Loucy (cell line): ENCODE measurements at regions not wholly inside any gene's neighbourhood (a gene's known extent, or its start where the extent isn't known, plus 50 kb on each side); places are given as distances from the start of the nearest gene placed in this dataset.

ENCODE experiments used
- H2AFZ ChIP-seq: fragments of 200-600 bp; sonication (generic); 2 replicates; pipeline ENCODE4 v1.6.0; 2016; ENCODE audit warnings: antibody characterized with exemption, mild to moderate bottlenecking, low read length, moderate library complexity
- H3F3A ChIP-seq: fragments of 200-600 bp; 2 replicates; pipeline ENCODE4 v1.6.0; 2016; ENCODE audit warnings: antibody characterized with exemption, low read depth, mild to moderate bottlenecking
- H3K27me3 ChIP-seq: fragments of 200-600 bp; sonication (generic); 2 replicates; pipeline ENCODE4 v1.6.1; 2014; ENCODE audit warnings: low read length, mild to moderate bottlenecking; ENCODE audit not compliant: insufficient read depth, poor library complexity, severe bottlenecking
- H3K36me3 ChIP-seq: fragments of 200-600 bp; sonication (generic); 2 replicates; pipeline ENCODE4 v1.6.1; 2016; ENCODE audit warnings: low read length; ENCODE audit not compliant: insufficient read depth
- H3K4me1 ChIP-seq: fragments of 200-600 bp; sonication (generic); 2 replicates; pipeline ENCODE4 v1.5.1; 2014; ENCODE audit warnings: low read length, mild to moderate bottlenecking; ENCODE audit not compliant: insufficient read depth, poor library complexity, severe bottlenecking
- H3K4me2 ChIP-seq: fragments of 200-600 bp; sonication (generic); 2 replicates; pipeline ENCODE4 v1.6.0; 2014; ENCODE audit warnings: antibody characterized with exemption, low read length, low read depth, mild to moderate bottlenecking; ENCODE audit not compliant: poor library complexity, severe bottlenecking
- H3K4me3 ChIP-seq: fragments of 200-600 bp; sonication (generic); 2 replicates; pipeline ENCODE4 v1.5.1; 2014; ENCODE audit warnings: low read length, mild to moderate bottlenecking, mixed read lengths; ENCODE audit not compliant: poor library complexity, severe bottlenecking
- H3K79me2 ChIP-seq: fragments of 200-600 bp; sonication (generic); 2 replicates; pipeline ENCODE4 v1.6.1; 2014; ENCODE audit warnings: low read length; ENCODE audit not compliant: insufficient read depth
- H3K9ac ChIP-seq: fragments of 200-600 bp; sonication (generic); 2 replicates; pipeline ENCODE4 v1.6.0; 2014; ENCODE audit warnings: mild to moderate bottlenecking, low read depth, low read length, moderate library complexity; ENCODE audit not compliant: poor library complexity, severe bottlenecking
- H3K9me2 ChIP-seq: fragments of 200-600 bp; sonication (generic); replicated peaks from 2 replicates; pipeline ENCODE4 v1.6.1; 2016; ENCODE audit warnings: low read depth, low read length, mixed read lengths
- H3K9me3 ChIP-seq: fragments of 200-600 bp; sonication (generic); 2 replicates; pipeline ENCODE4 v1.6.1; 2014; ENCODE audit warnings: mild to moderate bottlenecking, antibody characterized with exemption, low read length, low read depth; ENCODE audit not compliant: insufficient read depth
- H4K20me1 ChIP-seq: fragments of 200-600 bp; sonication (generic); 2 replicates; pipeline ENCODE4 v1.6.0; 2014; ENCODE audit warnings: antibody characterized with exemption, low read length, mild to moderate bottlenecking; ENCODE audit not compliant: insufficient read depth, poor library complexity, severe bottlenecking
- CTCF ChIP-seq: fragments of 200-600 bp; sonication (generic); conservative IDR thresholded peaks from 2 replicates; pipeline ENCODE4 v1.5.1; 2014; ENCODE audit warnings: mild to moderate bottlenecking, antibody characterized with exemption, low read length
- EZH2phosphoT487 ChIP-seq: fragments of 200-600 bp; IDR thresholded peaks from 2 replicates; pipeline ENCODE4 v1.6.1; 2018; ENCODE audit warnings: antibody characterized with exemption, mild to moderate bottlenecking, moderate library complexity, borderline replicate concordance

- TF ChIP-seq CTCF (no peak), EZH2phosphoT487 (no peak)
- Histone ChIP-seq H3K79me2 (no peaks in the 10 kb centered on the region), H4K20me1 (no peaks in the 10 kb centered on the region), H3K27me3 (no peaks in the 10 kb centered on the region), H3K9me2 (no peaks in the 10 kb centered on the region), H3K4me3 (no peak overlapping the region), H3K9ac (no peak overlapping the region), H3K36me3 (no peaks in the 10 kb centered on the region), H3K4me2 (no peak overlapping the region), H3K4me1 (no peaks in the 10 kb centered on the region), H3F3A (no peaks in the 10 kb centered on the region), H3K9me3 (no peaks in the 10 kb centered on the region), H2AFZ (no peak overlapping the region)
These were observed 1471.2 kb upstream of the NUDT12 start for GRCh38 chr5:105033637-105034400.

GRCh38 chr5:105032917-105033316 lies 1470.3 kb upstream of the NUDT12 start:
- no peaks in the 10 kb centered on the region for H3K36me3 ChIP-seq
- H3K4me2 ChIP-seq: no peak overlapping the region

DNA sequence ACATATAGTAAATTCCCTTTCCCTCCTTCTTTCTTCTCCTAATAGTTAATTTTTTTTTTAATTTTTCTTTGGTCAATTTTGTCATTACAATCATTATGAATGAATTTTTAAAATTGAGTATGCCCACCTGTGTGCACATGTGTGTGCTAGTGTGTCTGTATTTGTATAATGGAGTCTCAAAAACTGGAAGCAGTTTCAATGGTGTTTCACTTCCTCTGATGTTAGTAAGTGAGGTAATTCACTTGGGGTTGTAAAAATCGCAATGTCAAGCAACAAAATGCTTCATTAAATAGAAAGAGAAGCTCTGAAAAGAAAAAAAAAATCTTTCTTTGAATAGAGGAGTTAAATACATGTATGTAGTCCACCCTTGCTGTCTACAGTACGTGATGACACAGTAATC lies 1467.6 kb upstream of the NUDT12 start:
- no peaks in the 10 kb centered on the region for H3K36me3 ChIP-seq
- no peaks in the 10 kb centered on the region for H3K4me1 ChIP-seq
- H3F3A ChIP-seq: no peaks in the 10 kb centered on the region
- no peaks in the 10 kb centered on the region for H4K20me1 ChIP-seq
- no peaks in the 10 kb centered on the region for H3K9me2 ChIP-seq
- H3K27me3 ChIP-seq: no peaks in the 10 kb centered on the region
- H3K4me2 ChIP-seq: no peak overlapping the region
- H3K9me3 ChIP-seq: no peaks in the 10 kb centered on the region
- no peaks in the 10 kb centered on the region for H3K79me2 ChIP-seq
- H3K4me3 ChIP-seq: no peak overlapping the region
- no peak overlapping the region for H3K9ac ChIP-seq
- no peak overlapping the region for H2AFZ ChIP-seq
- TF ChIP-seq CTCF: no peak

More at GRCh38 chr5:105032917-105033316, 1470.3 kb upstream of the NUDT12 start:
- no peaks in the 10 kb centered on the region for H3K9me3 ChIP-seq
- no peak overlapping the region for H3K4me3 ChIP-seq
- H2AFZ ChIP-seq: no peak overlapping the region
- no peak overlapping the region for H3K9ac ChIP-seq
- TF ChIP-seq EZH2phosphoT487 (no peak), CTCF (no peak)
- H3K4me1 ChIP-seq: no peaks in the 10 kb centered on the region
- no peaks in the 10 kb centered on the region for H3K9me2 ChIP-seq
- H3K79me2 ChIP-seq: no peaks in the 10 kb centered on the region
- no peaks in the 10 kb centered on the region for H3F3A ChIP-seq
- H4K20me1 ChIP-seq: no peaks in the 10 kb centered on the region
- no peaks in the 10 kb centered on the region for H3K27me3 ChIP-seq
